GM23338 (cell line): ENCODE measurements at regions not wholly inside any gene's neighbourhood (a gene's known extent, or its start where the extent isn't known, plus 50 kb on each side); places are given as distances from the start of the nearest gene placed in this dataset.

ENCODE experiments used
- CREB1 ChIP-seq: fragments of 250-450 bp; sonication (Bioruptor Pico); IDR thresholded peaks from 2 replicates; pipeline ENCODE4 v1.5.0; 2020; ENCODE audit warnings: low read depth, mild to moderate bottlenecking, moderate library complexity
- EZH2 ChIP-seq: fragments of 200-600 bp; sonication (generic); IDR thresholded peaks from one replicate; pipeline ENCODE4 v1.8.0; 2017; ENCODE audit warnings: antibody characterized with exemption, mild to moderate bottlenecking, low read depth; ENCODE audit not compliant: unreplicated experiment
- JUNB ChIP-seq: IDR thresholded peaks from one replicate; pipeline ENCODE4 v1.6.1; 2016; ENCODE audit warnings: antibody characterized with exemption; ENCODE audit not compliant: unreplicated experiment
- POLR2AphosphoS5 ChIP-seq: IDR thresholded peaks from 2 replicates; pipeline ENCODE4 v1.6.1; 2016; ENCODE audit warnings: antibody characterized with exemption, low read depth
- ZNF114 ChIP-seq: fragments of 250-450 bp; sonication (Bioruptor Pico); IDR thresholded peaks from 2 replicates; pipeline ENCODE4 v1.5.0; 2020; ENCODE audit warnings: mild to moderate bottlenecking, moderate library complexity
- ZNF331 ChIP-seq: fragments of 250-450 bp; sonication (Bioruptor Pico); IDR thresholded peaks from 2 replicates; pipeline ENCODE4 v1.5.0; 2020; ENCODE audit warnings: low read depth, mild to moderate bottlenecking, moderate library complexity
- TF ChIP-seq, protein P1 (sequence below), 2 experiments: fragments of 200-600 bp in 1 of 2; sonication (generic) in 1 of 2; conservative IDR thresholded peaks; 2 replicates each; pipeline versions ENCODE4 v1.5.1 to v1.6.1; 2016 to 2017; ENCODE audit warnings: antibody characterized with exemption in 2 of 2, low read depth in 2 of 2, mild to moderate bottlenecking in 2 of 2, moderate library complexity in 1 of 2
- TF ChIP-seq, protein P2 (sequence below): IDR thresholded peaks from one replicate; pipeline ENCODE4 v1.6.1; 2018; ENCODE audit warnings: antibody characterized with exemption; ENCODE audit not compliant: unreplicated experiment

DNA sequence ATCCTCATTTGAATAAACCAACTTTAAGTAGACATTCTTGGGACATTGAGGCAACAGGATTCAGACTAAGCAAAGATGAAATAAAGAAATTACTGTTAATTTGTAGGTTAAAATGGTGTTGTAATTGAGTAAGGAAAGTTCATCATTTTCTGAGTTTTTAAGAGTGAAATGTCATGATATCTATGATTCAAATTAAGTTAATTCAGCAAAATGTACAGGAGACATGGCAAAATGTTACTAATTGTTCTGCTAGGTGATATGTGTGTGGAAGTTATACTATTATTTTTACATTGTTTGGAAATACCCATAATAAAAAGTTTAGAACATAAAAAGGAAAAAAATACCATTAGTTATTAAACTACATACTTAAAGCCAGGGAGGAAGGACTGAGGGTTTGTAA, 55.0 kb upstream of the EGLN3 start:
- TF ChIP-seq EZH2 = no peak
- TF ChIP-seq, protein P1, sequence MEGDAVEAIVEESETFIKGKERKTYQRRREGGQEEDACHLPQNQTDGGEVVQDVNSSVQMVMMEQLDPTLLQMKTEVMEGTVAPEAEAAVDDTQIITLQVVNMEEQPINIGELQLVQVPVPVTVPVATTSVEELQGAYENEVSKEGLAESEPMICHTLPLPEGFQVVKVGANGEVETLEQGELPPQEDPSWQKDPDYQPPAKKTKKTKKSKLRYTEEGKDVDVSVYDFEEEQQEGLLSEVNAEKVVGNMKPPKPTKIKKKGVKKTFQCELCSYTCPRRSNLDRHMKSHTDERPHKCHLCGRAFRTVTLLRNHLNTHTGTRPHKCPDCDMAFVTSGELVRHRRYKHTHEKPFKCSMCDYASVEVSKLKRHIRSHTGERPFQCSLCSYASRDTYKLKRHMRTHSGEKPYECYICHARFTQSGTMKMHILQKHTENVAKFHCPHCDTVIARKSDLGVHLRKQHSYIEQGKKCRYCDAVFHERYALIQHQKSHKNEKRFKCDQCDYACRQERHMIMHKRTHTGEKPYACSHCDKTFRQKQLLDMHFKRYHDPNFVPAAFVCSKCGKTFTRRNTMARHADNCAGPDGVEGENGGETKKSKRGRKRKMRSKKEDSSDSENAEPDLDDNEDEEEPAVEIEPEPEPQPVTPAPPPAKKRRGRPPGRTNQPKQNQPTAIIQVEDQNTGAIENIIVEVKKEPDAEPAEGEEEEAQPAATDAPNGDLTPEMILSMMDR (conservative IDR thresholded peaks at IDR 0.05; ENCODE audit: low read depth in 2 of 2) = no peak
- no peak for TF ChIP-seq POLR2AphosphoS5
- TF ChIP-seq CREB1 (CRISPR knock-in tag) = no peak
- no peak for TF ChIP-seq ZNF114
- TF ChIP-seq JUNB = no peak
- TF ChIP-seq, protein P2, sequence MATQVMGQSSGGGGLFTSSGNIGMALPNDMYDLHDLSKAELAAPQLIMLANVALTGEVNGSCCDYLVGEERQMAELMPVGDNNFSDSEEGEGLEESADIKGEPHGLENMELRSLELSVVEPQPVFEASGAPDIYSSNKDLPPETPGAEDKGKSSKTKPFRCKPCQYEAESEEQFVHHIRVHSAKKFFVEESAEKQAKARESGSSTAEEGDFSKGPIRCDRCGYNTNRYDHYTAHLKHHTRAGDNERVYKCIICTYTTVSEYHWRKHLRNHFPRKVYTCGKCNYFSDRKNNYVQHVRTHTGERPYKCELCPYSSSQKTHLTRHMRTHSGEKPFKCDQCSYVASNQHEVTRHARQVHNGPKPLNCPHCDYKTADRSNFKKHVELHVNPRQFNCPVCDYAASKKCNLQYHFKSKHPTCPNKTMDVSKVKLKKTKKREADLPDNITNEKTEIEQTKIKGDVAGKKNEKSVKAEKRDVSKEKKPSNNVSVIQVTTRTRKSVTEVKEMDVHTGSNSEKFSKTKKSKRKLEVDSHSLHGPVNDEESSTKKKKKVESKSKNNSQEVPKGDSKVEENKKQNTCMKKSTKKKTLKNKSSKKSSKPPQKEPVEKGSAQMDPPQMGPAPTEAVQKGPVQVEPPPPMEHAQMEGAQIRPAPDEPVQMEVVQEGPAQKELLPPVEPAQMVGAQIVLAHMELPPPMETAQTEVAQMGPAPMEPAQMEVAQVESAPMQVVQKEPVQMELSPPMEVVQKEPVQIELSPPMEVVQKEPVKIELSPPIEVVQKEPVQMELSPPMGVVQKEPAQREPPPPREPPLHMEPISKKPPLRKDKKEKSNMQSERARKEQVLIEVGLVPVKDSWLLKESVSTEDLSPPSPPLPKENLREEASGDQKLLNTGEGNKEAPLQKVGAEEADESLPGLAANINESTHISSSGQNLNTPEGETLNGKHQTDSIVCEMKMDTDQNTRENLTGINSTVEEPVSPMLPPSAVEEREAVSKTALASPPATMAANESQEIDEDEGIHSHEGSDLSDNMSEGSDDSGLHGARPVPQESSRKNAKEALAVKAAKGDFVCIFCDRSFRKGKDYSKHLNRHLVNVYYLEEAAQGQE = no peak
- no peak for TF ChIP-seq ZNF331 (CRISPR knock-in tag)
